OCI-LY1 (cell line): ENCODE measurements at regions not wholly inside any gene's neighbourhood (a gene's known extent, or its start where the extent isn't known, plus 50 kb on each side); places are given as distances from the start of the nearest gene placed in this dataset.

Experiments
- H2AFZ ChIP-seq: fragments of 200-600 bp; sonication (generic), shearing (Covaris generic); 2 replicates; pipeline ENCODE4 v1.6.0; 2014; ENCODE audit warnings: antibody characterized with exemption, mild to moderate bottlenecking, low read length
- H3F3A ChIP-seq: fragments of 200-600 bp; sonication (generic), shearing (Covaris generic); 2 replicates; pipeline ENCODE4 v1.6.0; 2014; ENCODE audit warnings: mild to moderate bottlenecking, antibody characterized with exemption, low read length, moderate library complexity; ENCODE audit not compliant: insufficient read depth
- H3K27ac ChIP-seq: fragments of 200-600 bp; sonication (generic); 2 replicates; pipeline ENCODE4 v1.5.1; 2014; ENCODE audit warnings: low read length, mixed run types, mild to moderate bottlenecking, low read depth; ENCODE audit not compliant: poor library complexity, severe bottlenecking
- H3K27me3 ChIP-seq: fragments of 200-600 bp; sonication (generic); 2 replicates; pipeline ENCODE4 v1.6.0; 2014; ENCODE audit warnings: antibody characterized with exemption, mild to moderate bottlenecking, low read length, moderate library complexity; ENCODE audit not compliant: insufficient read depth
- H3K36me3 ChIP-seq: fragments of 200-600 bp; sonication (generic); 2 replicates; pipeline ENCODE4 v1.6.1; 2014; ENCODE audit warnings: mild to moderate bottlenecking, antibody characterized with exemption, low read length, moderate library complexity, mixed read lengths; ENCODE audit not compliant: insufficient read depth
- H3K4me1 ChIP-seq: fragments of 200-600 bp; sonication (generic); 2 replicates; pipeline ENCODE4 v1.5.1; 2014; ENCODE audit warnings: mild to moderate bottlenecking, low read length, moderate library complexity; ENCODE audit not compliant: insufficient read depth, severe bottlenecking
- H3K4me2 ChIP-seq: fragments of 200-600 bp; sonication (generic), shearing (Covaris generic); 2 replicates; pipeline ENCODE4 v1.6.1; 2014; ENCODE audit warnings: low read length
- H3K4me3 ChIP-seq: fragments of 200-600 bp; sonication (generic); 2 replicates; pipeline ENCODE4 v1.5.1; 2014; ENCODE audit warnings: low read length, low read depth, mild to moderate bottlenecking, mixed read lengths; ENCODE audit not compliant: poor library complexity, severe bottlenecking
- H3K79me2 ChIP-seq: fragments of 200-600 bp; shearing (Covaris generic); 2 replicates; pipeline ENCODE4 v1.6.1; 2016; ENCODE audit warnings: mixed run types, low read length, mixed read lengths; ENCODE audit not compliant: insufficient read depth
- H3K9ac ChIP-seq: fragments of 200-600 bp; sonication (generic), shearing (Covaris generic); 2 replicates; pipeline ENCODE4 v1.6.1; 2014; ENCODE audit warnings: mild to moderate bottlenecking, low read length, mixed read lengths
- H3K9me2 ChIP-seq: fragments of 200-600 bp; sonication (generic), shearing (Covaris generic); 2 replicates; pipeline ENCODE4 v1.6.1; 2014; ENCODE audit warnings: low read depth, mild to moderate bottlenecking, low read length, mixed read lengths
- H3K9me3 ChIP-seq: fragments of 200-600 bp; shearing (Covaris generic); 2 replicates; pipeline ENCODE4 v1.6.1; 2014; ENCODE audit warnings: low read length, mixed read lengths
- H4K20me1 ChIP-seq: fragments of 200-600 bp; sonication (generic), shearing (Covaris generic); 2 replicates; pipeline ENCODE4 v1.6.0; 2016; ENCODE audit warnings: mild to moderate bottlenecking, low read length; ENCODE audit not compliant: insufficient read depth
- CTCF ChIP-seq: fragments of 200-600 bp; sonication (generic), shearing (Covaris generic); IDR thresholded peaks from 2 replicates; pipeline ENCODE4 v1.5.1; 2017; ENCODE audit warnings: mild to moderate bottlenecking, antibody characterized with exemption, low read length, moderate library complexity, mixed read lengths
- EZH2 ChIP-seq: fragments of 200-600 bp; sonication (generic), shearing (Covaris generic); IDR thresholded peaks from 2 replicates; pipeline ENCODE4 v1.8.0; 2017; ENCODE audit warnings: borderline replicate concordance, mixed run types, mild to moderate bottlenecking, antibody characterized with exemption, low read length, moderate library complexity, mixed read lengths

GRCh38 chr20:22408521-22409402, 175.6 kb downstream of the FOXA2 start:
- Histone ChIP-seq H3K27ac (no peak overlapping the region), H2AFZ (no peak overlapping the region), H3K4me2 (no peak overlapping the region), H4K20me1 (no peaks in the 10 kb centered on the region), H3K9me3 (no peaks in the 10 kb centered on the region), H3K36me3 (no peaks in the 10 kb centered on the region), H3K9me2 (no peaks in the 10 kb centered on the region), H3K9ac (no peak overlapping the region), H3K27me3 (no peaks in the 10 kb centered on the region), H3K4me1 (no peaks in the 10 kb centered on the region), H3K4me3 (no peak overlapping the region), H3K79me2 (no peaks in the 10 kb centered on the region), H3F3A (no peaks in the 10 kb centered on the region)
- TF ChIP-seq EZH2: no peak
- TF ChIP-seq CTCF: no peak

- Histone ChIP-seq H3K4me3 (no peak overlapping the region), H3K27me3 (no peaks in the 10 kb centered on the region), H3K4me1 (no peaks in the 10 kb centered on the region), H3K27ac (no peak overlapping the region), H3K9ac (no peak overlapping the region), H3K79me2 (no peaks in the 10 kb centered on the region), H3K36me3 (no peaks in the 10 kb centered on the region), H3K4me2 (no peak overlapping the region), H3K9me3 (no peaks in the 10 kb centered on the region), H3K9me2 (no peaks in the 10 kb centered on the region), H4K20me1 (no peaks in the 10 kb centered on the region), H3F3A (no peaks in the 10 kb centered on the region), H2AFZ (no peak overlapping the region)
- no peak for TF ChIP-seq CTCF
- no peak for TF ChIP-seq EZH2
Observed at GRCh38 chr20:22407237-22408193, 176.9 kb downstream of the FOXA2 start.

- no peak overlapping the region for H3K4me2 ChIP-seq
- H3K27me3 ChIP-seq: no peaks in the 10 kb centered on the region
- H3K4me1 ChIP-seq: no peaks in the 10 kb centered on the region
Observed at GRCh38 chr20:22404419-22405170, 179.8 kb downstream of the FOXA2 start.

More at GRCh38 chr20:22404419-22405170, 179.8 kb downstream of the FOXA2 start:
- Histone ChIP-seq H2AFZ (no peak overlapping the region), H3K36me3 (no peaks in the 10 kb centered on the region), H4K20me1 (no peaks in the 10 kb centered on the region), H3K4me3 (no peak overlapping the region), H3K9me2 (no peaks in the 10 kb centered on the region), H3K9ac (no peak overlapping the region), H3K9me3 (no peaks in the 10 kb centered on the region), H3K27ac (no peak overlapping the region), H3F3A (no peaks in the 10 kb centered on the region), H3K79me2 (no peaks in the 10 kb centered on the region)
- TF ChIP-seq EZH2: no peak
- TF ChIP-seq CTCF: no peak
